HG03196 (cell line): ENCODE measurements at regions not wholly inside any gene's neighbourhood (a gene's known extent, or its start where the extent isn't known, plus 50 kb on each side); places are given as distances from the start of the nearest gene placed in this dataset.

Experiments
- ATAC-seq: cut with Tn5 transposase; IDR thresholded peaks from one replicate; pipeline ENCODE4 v1.9.1; 2021; ENCODE audit not compliant: unreplicated experiment

DNA sequence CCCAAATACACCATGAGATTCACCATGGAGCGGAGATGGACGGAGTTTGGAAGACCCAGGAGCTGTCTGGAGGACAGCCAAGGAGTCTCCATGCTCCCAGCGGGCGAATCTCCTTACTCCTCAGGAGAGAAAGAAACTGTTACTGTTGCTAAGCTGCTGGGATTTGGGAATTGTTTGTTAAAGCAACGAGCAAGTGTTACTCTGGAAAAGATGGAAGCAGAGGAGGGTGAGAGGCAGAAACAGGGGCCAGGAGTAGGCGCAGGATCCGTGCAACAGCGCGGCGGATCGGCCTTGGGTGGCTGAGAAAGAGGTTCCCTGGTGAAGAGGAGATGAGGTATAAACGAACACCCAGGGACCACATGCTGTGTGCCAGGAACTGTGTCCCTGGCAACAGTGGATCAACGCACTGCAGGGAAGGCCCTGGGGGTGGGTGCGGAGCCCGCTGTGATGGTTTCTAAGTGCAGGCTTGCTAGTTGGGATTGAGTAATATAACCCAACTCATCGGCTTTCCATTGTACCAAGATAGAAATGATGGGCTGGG lies 1436.4 kb downstream of the BRD1 start:
- ATAC-seq = no peak

DNA sequence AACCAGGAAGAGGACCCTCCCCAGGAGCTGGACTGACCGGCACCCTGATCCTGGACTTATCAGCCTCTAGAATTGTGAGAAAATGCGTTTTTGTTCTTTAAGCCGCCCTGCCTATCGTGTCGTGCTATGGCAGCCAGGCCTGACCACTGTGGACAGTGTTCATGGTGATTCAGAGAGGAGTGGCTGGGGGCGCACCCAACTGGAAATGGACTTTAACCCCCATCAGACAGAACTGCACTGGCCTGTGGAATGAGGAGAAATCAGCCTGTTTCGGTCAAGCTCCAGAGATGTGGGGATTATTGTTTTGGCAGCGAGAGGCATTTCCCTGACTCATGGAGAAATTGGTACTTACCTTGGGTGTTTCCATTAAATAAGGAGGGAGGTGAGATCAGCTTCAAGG lies 1437.8 kb downstream of the BRD1 start:
- no peak for ATAC-seq

DNA sequence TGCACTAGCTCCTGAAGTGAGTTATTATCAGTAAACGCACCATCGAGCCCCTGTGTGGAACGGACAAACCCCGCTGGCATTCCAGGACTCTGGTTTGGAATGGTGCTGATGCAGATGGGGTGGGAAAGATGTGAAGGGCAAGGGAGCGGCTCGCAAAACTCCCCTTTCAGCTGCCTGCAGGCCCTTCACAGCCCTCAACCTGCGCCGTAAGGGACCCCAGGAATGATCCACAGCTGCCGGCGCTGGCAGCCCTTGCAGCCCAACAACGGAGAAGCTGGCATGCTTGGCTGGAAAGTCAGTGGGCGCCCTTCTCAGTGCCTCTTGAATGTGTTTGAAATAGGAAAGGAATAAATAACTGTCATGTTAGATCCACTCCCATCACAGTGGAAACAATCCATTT lies 1445.5 kb downstream of the BRD1 start:
- no peak for ATAC-seq

DNA sequence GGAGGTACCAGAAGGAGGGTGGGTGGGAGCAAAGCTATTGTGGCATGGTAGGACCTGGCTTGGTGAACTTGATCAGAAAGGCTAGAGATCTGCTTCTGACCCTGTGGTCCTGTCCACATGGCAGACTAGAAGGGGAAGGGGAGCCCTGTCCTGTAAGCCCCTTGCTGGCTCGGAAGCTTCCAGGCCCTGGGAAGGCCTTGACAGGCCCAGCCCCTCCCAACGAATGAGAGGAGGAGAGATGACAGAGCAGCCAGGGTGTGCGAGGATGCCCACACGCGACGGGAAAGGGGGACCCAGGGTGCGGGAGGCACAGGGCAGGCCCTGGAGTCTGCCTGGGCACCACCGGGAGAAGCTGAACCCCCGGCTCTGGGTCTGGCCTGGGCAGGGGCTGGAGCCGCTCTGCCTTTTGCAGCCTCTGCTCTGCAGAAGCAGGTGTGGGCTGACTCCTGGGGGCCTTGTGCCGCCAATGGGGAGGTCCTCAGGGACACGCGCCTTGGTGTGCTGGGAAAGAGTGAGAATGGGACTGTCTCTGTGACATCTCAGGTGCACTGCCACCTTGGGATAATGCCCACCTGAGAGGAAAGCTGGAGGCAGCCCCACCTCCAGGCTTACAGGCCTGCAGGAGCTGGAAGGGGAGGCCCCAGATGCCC lies 1447.5 kb downstream of the BRD1 start:
- ATAC-seq = no peak

DNA sequence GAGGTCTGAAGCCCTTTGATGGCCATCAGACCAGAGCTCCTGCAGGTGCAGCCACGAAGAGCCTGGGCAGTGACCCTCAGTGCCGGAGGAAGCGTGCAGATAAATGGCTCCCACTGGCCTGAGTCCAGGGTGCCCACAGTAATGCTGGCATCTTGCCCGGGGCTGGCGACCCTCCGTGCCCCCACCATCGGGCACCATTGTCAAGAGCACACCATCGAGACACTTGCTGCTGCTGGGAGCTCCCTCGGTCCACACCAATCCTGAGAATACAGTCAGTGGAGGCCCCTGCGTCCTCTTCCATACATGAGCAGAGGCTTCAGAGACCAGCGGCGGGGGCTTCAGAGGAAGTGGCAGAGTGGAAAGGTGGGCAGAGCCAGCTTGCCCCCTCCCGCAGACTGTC lies 1448.3 kb downstream of the BRD1 start:
- ATAC-seq = no peak

DNA sequence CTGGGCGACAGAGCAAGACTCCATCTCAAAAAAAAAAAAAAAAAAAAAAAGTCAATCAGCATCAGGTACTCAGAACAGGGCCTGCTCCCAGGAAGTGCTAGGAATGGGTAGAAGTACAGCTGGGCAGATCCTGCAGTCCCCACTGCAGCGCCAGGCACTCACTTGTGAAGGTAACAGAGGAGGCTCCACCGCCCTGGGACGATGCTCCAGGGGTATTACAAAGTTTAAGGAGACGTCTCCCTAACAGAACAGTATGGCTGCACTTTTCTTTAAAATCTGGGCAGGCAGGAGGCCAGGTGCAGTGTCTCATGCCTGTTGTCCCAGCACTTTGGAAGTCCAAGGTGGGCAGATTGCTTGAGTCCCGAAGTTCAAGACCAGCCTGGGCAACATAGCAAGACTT lies 1449.0 kb downstream of the BRD1 start:
- no peak for ATAC-seq

DNA sequence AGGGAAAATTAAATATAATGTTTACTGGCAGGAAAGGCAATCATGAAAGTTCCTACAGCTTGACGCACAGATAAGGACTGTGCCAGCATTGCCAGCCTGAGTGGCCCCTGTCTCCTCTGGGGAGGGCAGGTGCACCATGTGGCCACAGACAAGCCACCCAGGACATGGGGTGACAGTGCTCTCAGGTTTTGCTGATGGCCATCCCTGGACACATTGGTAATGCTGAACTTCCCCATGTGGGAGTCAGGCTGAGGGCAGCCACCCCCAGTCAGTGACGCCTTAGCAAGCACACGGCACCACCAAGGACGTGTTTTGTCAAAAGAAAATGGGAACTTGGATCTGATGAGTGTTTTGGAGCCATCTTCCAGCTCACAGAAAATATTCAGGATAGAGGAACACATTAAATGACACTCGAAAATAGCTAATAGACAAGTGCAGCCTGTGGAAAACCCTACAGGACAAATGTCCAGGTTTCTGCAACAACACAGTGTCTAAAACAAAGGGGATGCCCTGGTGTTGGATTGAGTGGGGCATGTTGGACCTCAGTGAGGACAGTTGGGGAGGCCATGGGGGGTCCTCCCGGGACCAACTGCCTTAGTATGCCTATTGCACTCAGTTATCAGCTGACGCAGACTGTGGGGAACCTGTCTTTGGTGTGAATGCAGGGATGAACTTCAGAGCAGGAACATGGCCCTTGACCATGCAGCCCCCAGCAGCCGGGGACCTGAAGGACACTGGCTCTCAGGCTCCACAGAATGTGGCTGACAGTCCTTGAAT lies 1450.5 kb downstream of the BRD1 start:
- no peak for ATAC-seq

DNA sequence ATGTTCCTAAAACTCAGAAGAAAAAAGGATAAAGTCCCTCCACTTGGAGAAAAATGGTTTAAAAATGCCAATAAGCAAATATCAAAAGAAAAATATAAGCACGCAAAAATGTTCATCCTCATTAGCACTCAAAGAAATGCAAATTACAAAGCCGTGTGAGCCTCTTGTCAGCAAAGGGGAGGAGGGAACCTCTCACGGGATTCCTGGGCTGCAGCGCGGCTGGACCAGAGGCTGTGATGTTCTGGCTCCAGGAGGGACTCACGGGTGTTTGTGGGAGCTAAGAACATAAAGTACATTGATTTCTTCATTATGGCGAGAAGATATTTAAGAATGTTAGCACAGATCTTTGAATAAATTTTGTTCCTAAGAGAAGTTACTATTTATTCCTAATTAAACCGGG lies 1451.2 kb downstream of the BRD1 start:
- no peak for ATAC-seq

DNA sequence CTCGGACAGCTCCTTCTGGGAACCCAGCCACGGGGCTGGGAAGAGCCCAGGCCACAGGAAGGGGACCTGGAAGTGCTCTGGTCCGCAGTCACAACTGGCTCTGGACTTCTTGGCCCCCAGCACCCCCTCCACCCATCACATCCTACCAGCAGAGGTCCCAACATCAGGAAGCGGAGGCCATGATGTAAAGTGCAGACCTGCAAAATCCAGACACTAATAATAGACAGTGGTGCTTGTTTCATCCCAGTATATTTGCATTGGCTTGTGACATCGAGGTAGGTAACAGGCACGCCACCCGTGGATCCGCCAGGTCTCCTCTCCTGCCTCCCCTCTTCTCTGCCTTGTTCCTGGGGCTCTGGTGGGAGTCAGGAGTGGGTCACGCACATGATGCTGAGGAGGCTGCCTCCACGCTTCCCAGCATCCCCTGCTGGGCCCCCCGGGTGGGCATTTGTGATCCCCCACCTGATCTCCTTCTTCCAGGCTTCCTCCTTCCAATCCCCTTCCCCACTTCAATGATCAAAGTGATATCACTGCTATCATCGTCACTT lies 1454.0 kb downstream of the BRD1 start:
- ATAC-seq = no peak

DNA sequence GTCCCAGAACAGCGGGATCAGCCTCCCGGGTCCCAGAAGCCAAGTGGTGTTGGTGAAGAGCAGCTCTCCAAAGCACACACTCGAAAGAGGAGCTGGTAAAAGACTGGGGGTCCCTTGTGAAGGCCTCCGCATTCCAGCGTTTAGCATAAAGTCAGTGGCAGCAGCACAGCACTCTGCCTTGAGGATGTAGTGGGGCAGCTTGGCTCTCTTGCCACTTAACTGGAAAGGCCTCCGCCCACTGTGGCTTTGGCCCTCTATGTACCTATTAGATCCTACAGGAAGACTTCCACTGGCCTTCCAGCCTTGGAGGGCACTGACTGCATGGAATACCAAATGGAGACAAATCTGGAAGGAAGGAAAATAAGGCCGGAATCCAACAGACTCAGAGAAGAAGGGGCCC lies 1455.3 kb downstream of the BRD1 start:
- ATAC-seq = no peak

DNA sequence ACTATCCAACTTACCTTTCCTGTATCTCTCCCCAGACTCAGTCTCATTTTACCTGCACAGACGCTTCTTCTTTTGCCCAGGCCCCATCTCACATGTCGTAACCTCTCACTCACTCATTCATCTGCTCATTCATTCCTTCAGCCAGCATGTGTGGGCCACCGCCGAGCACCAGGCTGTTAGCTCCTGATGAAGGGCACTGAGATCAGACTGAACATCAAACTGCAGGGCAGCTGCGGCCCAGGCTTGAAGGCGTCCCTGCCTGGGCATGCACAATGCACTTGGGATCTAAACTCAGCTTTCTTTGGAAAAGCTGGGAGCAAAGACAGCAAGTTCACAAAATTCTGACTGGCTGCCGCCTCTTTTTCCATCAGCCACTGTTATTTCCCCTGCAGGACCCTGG lies 1456.3 kb downstream of the BRD1 start:
- no peak for ATAC-seq

DNA sequence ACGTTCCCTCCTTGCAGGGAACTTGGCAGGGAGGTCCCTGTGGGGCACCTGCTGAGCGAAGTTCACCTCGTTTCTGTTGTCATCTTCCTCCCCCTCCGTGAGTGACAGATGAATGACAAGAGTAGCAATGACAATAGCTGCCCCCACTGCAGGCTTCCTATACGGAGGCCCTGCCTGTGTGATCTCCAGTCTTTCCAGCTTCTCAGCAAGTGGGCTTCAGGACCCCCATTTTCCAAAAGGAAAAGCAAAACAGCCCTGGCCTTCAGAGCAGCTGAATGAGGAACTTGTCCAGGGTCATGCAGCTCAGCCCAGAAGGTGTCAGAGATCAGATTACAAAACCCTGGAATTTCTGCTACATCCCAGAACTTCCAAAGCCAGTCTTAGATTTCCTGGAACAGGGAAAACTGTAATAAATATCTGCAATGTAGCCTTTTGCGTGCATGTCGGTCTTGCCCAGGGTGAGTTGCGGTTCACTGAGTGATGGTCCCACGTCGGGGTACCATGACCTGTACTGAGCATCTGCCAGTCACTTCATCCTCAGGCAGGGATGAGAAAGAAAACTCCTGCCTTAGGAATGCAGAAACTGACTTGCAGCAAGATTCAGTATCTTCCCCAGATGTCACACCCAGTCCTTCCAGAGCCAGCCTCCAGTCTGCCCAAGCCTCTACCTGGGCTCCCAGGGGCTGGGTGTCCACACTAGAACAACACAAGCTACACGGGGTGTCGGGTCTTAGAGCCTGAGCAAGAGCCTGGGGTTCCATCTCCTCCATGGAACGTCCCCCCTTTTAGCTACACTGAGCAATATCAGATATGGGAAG lies 1457.0 kb downstream of the BRD1 start:
- ATAC-seq = no peak

DNA sequence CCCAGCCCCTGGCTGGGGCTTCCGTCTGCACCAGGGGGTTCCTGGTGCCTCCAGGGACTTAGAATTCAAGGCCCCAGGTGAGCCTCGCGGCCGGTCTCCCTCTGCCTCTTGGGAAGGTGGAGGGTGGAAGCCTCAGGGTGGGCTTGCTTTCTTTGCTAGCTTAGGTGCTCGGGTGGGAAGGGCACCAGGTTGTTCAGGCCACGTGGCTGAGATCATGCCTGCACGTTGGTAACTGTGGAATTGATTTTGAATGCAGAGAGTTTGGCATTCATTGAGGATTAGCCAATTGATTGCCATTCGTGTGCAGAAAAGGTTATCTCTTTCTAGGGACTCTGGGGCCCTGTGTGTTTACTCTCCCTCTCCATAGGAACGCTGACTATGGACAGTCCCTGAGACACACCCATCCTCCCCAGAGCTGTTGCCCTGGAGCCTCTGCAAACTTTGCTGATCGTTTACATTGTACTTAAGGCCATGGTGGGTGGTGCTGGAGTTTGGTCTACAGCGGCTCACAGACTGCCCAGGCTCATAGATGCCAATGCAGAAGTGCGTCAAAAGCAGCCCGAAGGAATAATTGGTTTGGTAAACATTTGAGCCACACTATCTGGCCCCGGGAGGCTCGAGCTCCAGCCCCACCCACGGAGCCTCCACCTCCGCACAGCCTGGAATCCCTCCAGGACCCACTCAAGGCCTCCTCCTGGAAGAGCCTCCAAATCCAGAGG lies 1457.7 kb downstream of the BRD1 start:
- no peak for ATAC-seq

DNA sequence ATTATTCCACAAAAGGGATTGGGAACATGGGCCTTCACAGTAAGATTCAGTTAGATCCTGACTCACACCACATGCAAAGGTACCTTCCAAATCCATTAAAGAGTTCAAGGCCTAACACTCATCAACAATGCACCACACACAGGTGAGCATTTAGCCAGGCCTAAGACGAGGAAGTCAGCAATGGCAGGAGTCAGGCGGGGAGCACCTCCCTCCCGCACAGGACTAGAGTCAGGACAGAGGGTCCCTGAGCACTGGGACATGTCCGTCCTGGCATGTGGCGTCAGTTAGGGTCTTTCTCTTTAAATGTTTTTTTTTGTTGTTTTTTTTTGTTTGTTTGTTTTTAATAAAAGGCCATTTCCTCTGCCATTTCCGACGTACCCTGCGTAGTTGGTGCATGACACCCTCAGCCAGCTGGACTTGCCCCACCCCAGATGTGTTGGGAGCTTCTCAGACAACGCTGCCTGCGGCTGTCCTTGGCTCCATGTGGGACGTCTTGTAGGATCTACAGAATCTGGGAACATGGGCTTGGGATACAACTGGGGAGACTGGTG lies 1458.6 kb downstream of the BRD1 start:
- ATAC-seq = no peak

DNA sequence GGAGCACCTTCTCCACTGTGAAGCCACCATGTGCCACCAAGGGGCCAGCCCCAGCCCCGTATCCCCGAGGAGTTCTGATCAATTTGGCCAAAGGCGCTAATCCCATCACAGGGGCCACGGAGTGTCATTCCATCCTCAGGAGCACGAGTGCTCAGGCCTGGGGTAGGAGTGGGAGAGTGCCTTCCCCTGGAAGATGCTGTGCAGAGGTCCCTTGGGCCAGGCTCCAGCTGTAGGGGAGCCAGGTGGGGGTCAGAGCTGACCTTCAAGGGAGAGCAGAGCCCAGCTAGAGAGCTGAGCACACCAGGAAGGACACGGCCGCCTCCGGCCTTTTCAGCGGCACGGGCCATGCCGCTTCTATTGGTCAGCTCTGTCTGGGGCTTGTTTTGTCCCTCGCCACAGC lies 1459.9 kb downstream of the BRD1 start:
- no peak for ATAC-seq

DNA sequence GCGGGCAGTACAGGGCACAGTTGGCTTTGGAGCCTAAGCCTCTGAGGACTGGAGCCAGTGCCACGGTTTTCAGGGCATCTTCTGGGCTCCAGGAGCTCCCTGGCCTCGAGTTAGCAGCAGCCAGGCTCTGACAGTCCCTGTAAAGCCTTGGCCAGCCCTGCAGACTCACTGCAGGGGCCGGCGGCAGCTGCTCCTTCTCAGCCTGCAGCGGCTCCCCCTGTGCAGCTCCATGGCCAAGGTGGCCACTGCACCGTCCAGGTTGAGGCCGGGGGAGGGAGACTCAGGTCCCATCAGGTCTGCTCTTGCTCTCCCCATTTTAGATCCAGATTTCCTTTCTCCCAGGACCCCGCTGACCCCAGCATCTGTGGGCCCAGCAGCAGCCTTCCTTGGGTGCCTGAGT lies 1461.1 kb downstream of the BRD1 start:
- no peak for ATAC-seq

DNA sequence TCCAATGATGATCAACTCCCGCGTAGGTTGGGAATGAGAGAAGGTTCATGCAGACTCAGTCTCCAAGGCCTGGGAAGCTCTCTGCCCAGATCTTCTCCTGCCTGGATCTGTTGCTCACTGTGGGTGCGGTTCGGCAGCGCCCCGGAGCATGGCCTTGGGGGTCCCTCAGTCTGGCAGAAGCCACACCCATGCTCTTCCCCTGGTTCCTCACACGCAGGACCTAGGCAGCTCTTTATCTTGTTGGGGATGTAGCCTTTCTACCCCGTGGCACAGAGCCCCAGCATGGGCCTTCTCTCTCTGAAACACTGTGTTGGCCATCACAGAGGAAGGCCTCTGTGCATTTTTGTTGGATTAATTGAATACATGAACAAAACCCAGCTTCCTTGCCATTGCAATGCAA lies 1461.6 kb downstream of the BRD1 start:
- ATAC-seq = no peak

DNA sequence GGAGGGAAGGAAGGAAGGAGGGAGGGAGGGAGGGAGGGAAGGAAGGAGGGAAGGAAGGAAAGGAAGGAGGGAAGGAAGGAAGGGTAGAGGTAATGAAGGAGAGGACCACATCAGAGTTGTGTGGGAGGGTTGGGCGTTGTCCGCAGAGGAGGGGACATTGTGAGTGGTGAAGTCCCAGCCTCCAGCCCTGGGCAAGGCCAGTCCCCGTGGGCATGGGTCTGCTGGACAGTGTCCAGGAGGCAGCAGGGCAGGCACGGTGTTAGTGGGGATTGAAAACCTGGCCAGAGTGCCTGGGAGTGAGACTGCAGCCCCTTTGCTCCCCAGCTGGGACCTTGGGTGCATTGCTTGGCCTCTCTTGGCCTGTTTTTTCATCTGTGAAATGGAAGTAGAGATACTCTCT lies 1462.3 kb downstream of the BRD1 start:
- ATAC-seq = no peak

DNA sequence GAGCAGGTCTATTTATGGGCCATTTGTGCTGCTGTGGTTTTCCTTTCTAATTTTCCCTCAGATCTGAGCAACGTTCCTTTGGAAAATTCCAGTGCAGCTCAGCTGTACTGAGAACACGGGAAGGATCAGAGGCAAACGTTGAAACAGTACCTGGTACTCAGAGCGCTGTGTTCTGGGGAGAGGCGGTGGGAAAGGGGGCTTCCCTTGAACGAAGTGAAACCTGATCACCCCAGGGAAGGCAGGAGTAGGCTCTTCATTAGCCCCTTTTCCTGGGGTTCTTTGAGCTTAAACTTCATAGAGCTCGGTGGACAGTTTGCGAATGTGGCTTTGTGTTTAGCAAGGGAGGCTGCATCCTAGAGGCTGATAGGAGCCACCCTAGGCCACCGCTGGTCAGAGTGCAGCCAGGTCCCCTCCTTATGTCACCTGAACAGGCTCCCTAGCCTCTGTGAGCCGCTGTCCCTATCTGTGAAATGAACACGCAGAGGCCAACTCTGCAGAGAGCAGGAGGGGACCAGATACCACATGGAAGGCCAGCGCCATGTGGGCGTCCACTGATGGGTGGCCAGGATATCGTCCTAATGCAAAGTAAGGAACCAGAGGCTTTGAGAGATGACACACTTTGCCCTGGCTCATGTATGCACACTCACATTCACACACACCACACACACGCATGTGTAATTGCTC lies 1464.8 kb downstream of the BRD1 start:
- ATAC-seq = no peak

DNA sequence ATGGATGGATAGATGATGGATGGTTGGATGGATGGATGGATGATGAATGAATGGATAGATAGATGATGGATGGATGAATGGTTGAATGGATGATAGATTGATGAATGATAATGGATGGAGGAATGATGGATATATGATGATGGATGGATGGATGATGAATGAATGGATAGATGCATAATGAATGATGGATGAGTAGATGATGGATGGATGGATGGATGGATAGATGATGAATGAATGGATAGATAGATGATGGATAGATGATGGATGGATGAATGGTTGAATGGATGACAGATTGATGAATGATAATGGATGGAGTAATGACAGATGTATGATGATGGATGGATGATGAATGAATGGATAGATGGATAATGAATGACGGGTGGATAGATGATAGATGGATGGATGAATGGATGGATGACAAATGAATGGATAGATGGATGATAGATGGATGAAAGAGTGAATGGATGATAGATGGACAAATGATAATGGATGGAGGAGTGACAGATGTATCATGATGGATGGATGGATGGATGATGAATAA lies 1466.5 kb downstream of the BRD1 start:
- ATAC-seq = no peak
